Ishikawa (cell line): ENCODE measurements at regions not wholly inside any gene's neighbourhood (a gene's known extent, or its start where the extent isn't known, plus 50 kb on each side); places are given as distances from the start of the nearest gene placed in this dataset.

Experiments
- CEBPB ChIP-seq: IDR thresholded peaks from 2 replicates; pipeline ENCODE4 v1.6.1; 2012
- CREB1 ChIP-seq: IDR thresholded peaks from 2 replicates; pipeline ENCODE4 v1.6.1; 2012; ENCODE audit warnings: low read depth
- EGR1 ChIP-seq: IDR thresholded peaks from 2 replicates; pipeline ENCODE4 v1.6.1; 2012
- EP300 ChIP-seq: IDR thresholded peaks from 2 replicates; pipeline ENCODE4 v1.6.1; 2012; ENCODE audit warnings: borderline replicate concordance
- FOXM1 ChIP-seq: IDR thresholded peaks from 2 replicates; pipeline ENCODE4 v1.6.1; 2012; ENCODE audit warnings: low read depth, borderline replicate concordance
- NFIC ChIP-seq: IDR thresholded peaks from 2 replicates; pipeline ENCODE4 v1.6.1; 2012
- RAD21 ChIP-seq: IDR thresholded peaks from 2 replicates; pipeline ENCODE4 v1.6.1; 2012; ENCODE audit warnings: low read depth
- TAF1 ChIP-seq: IDR thresholded peaks from 2 replicates; pipeline ENCODE4 v1.6.1; 2012; ENCODE audit warnings: low read depth, mild to moderate bottlenecking
- TCF12 ChIP-seq: IDR thresholded peaks from 2 replicates; pipeline ENCODE4 v1.6.1; 2012; ENCODE audit warnings: low read depth
- TEAD4 ChIP-seq: IDR thresholded peaks from 2 replicates; pipeline ENCODE4 v1.6.1; 2012
- YY1 ChIP-seq: IDR thresholded peaks from 2 replicates; pipeline ENCODE4 v1.6.1; 2012; ENCODE audit warnings: low read depth
- ZBTB7A ChIP-seq: IDR thresholded peaks from 2 replicates; pipeline ENCODE4 v1.6.1; 2012; ENCODE audit warnings: low read depth
- TF ChIP-seq, protein P1 (sequence below): IDR thresholded peaks from 2 replicates; pipeline ENCODE4 v1.6.1; 2012
- TF ChIP-seq, protein P2 (sequence below): IDR thresholded peaks from 2 replicates; pipeline ENCODE4 v1.6.1; 2012; ENCODE audit warnings: low read depth, mild to moderate bottlenecking
- TF ChIP-seq, protein P3 (sequence below): IDR thresholded peaks from 2 replicates; pipeline ENCODE4 v1.6.1; 2012

DNA sequence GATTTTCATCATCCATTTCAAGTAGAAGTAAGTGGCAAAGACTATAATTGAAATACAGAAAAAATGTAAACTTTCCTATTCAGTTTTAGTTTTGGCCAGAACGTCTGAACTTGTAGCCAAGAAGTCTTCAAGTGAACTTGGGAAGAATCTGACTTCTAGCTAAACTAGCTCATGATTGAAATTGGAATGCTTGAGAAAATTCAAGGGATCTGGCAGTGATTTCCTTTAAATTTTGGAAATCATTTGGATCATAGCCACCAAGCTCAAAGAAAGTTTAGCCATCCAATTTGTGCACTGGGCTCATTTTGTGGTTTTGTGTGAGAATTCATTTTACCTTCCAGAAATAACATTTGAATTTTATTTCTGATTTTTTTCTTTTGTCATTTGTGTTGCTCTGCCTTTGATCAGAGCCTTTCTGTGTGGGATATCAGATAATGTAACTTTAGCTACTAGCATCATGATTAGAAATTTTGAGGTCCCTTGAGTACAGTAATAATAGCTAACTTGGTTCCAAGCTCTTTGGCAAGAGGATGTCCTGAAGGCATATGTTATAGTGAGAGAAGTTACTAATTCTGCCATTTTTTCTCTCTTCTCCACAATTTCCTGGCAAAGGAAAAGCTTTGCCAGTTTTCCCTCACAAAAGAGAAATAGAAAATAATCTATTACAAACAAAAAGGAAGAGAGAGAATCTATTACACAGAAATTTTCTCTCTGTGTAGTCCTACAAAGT, 2123.7 kb upstream of the RAG2 start:
- TF ChIP-seq EGR1 = no peak
- no peak for TF ChIP-seq CREB1
- TF ChIP-seq NFIC = no peak
- no peak for TF ChIP-seq EP300
- no peak for TF ChIP-seq YY1
- no peak for TF ChIP-seq CEBPB
- TF ChIP-seq, protein P1, sequence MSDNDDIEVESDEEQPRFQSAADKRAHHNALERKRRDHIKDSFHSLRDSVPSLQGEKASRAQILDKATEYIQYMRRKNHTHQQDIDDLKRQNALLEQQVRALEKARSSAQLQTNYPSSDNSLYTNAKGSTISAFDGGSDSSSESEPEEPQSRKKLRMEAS = no peak
- no peak for TF ChIP-seq FOXM1
- no peak for TF ChIP-seq TEAD4
- TF ChIP-seq, protein P2, sequence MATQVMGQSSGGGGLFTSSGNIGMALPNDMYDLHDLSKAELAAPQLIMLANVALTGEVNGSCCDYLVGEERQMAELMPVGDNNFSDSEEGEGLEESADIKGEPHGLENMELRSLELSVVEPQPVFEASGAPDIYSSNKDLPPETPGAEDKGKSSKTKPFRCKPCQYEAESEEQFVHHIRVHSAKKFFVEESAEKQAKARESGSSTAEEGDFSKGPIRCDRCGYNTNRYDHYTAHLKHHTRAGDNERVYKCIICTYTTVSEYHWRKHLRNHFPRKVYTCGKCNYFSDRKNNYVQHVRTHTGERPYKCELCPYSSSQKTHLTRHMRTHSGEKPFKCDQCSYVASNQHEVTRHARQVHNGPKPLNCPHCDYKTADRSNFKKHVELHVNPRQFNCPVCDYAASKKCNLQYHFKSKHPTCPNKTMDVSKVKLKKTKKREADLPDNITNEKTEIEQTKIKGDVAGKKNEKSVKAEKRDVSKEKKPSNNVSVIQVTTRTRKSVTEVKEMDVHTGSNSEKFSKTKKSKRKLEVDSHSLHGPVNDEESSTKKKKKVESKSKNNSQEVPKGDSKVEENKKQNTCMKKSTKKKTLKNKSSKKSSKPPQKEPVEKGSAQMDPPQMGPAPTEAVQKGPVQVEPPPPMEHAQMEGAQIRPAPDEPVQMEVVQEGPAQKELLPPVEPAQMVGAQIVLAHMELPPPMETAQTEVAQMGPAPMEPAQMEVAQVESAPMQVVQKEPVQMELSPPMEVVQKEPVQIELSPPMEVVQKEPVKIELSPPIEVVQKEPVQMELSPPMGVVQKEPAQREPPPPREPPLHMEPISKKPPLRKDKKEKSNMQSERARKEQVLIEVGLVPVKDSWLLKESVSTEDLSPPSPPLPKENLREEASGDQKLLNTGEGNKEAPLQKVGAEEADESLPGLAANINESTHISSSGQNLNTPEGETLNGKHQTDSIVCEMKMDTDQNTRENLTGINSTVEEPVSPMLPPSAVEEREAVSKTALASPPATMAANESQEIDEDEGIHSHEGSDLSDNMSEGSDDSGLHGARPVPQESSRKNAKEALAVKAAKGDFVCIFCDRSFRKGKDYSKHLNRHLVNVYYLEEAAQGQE = no peak
- TF ChIP-seq TCF12 = no peak
- TF ChIP-seq TAF1 = no peak
- no peak for TF ChIP-seq RAD21

DNA sequence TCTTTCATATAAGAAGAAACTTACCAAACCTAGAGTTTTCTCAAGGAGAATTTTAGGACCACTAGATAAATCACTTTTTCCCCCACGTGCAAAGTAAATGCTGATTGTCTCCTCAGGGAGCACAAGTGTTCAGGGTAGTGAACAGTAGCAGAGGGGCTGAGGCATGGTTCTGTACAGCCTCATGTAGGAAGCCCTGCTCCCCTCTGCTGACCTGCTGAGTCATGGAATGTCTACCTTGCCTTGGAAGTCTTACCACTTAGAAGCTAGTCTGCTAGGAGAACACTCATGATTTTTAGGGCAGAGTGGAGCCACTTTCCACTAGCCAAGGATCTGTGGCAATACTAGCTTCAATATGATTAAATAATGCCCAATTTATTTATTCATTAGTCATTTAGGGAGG, 2120.6 kb upstream of the RAG2 start:
- TF ChIP-seq EP300 (no peak), TAF1 (no peak), CREB1 (no peak), EGR1 (no peak), TCF12 (no peak), ZBTB7A (no peak), CEBPB (no peak), NFIC (no peak), TEAD4 (no peak), RAD21 (no peak), YY1 (no peak), FOXM1 (no peak)
- TF ChIP-seq, protein P3, sequence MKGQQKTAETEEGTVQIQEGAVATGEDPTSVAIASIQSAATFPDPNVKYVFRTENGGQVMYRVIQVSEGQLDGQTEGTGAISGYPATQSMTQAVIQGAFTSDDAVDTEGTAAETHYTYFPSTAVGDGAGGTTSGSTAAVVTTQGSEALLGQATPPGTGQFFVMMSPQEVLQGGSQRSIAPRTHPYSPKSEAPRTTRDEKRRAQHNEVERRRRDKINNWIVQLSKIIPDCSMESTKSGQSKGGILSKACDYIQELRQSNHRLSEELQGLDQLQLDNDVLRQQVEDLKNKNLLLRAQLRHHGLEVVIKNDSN = no peak
- TF ChIP-seq, protein P1 = no peak
- TF ChIP-seq, protein P2 = no peak

DNA sequence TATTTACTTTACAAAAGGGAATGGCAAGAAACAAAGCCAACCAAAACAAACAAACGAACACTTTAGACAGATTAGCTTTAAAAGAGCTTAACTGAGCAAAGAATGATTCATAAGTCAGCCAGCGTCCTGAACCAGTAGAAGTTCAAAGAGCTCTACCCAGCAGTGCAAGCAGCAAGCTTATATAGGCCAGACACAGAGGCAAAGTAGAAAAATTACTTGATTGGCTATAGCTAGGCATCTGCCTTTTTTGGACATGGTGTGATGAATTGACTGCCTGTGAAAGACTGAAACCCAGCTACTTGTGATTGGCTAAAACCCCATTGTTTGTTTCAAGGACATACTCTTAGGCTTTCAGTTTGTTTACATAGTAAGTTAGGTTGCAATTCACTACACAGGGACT, 2120.0 kb upstream of the RAG2 start:
- TF ChIP-seq CEBPB (no peak), ZBTB7A (no peak), EGR1 (no peak), YY1 (no peak), TEAD4 (no peak), TCF12 (no peak), TAF1 (no peak), NFIC (no peak), CREB1 (no peak), EP300 (no peak), FOXM1 (no peak), RAD21 (no peak)
- TF ChIP-seq, protein P1 = no peak
- TF ChIP-seq, protein P2 = no peak
- TF ChIP-seq, protein P3 = no peak

DNA sequence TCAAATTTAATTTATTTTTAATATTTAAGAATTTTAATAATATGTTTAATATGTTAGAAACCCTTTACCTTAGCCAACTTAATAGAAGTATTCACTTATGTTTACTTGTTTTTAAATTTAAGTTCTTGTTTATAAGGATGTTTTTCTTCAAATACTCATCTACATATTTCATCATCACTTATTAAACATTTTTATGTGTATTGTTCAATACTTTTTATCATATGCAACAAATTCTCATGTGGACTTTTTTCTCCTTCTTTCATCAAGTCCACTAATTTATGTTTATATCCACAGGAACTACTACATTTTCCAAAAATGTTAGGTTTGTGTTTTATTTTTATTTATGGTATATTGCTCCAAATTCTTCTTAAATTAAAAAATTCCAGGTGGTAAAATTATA, 2113.1 kb upstream of the RAG2 start:
- TF ChIP-seq, protein P2 = no peak
- TF ChIP-seq, protein P1 = no peak
- TF ChIP-seq YY1 = no peak
- no peak for TF ChIP-seq ZBTB7A
- TF ChIP-seq TEAD4 = no peak
- TF ChIP-seq TAF1 = no peak
- no peak for TF ChIP-seq NFIC
- no peak for TF ChIP-seq CEBPB
- TF ChIP-seq RAD21 = no peak
- no peak for TF ChIP-seq CREB1
- no peak for TF ChIP-seq EP300
- no peak for TF ChIP-seq FOXM1
- TF ChIP-seq, protein P3 = no peak
- no peak for TF ChIP-seq EGR1
- TF ChIP-seq TCF12 = no peak
